GM12878 (cell line): ENCODE measurements at regions not wholly inside any gene's neighbourhood (a gene's known extent, or its start where the extent isn't known, plus 50 kb on each side); places are given as distances from the start of the nearest gene placed in this dataset.

Source experiments
- ATAC-seq: fragments of 200-7000 bp; cut with Tn5 transposase; 3 replicates; pipeline ENCODE4 v1.9.1; 2020; ENCODE audit warnings: mild to moderate bottlenecking, moderate library complexity
- BruUV-seq: library from RNA; stranded (reverse); fragments of 400-500 nt; replicated peaks from 2 replicates; lab custom pipeline; 2021; lab: Mats Ljungman, UMichigan
- CTCF ChIA-PET: fragments of 300-600 bp; sonication (Branson Sonifier 250); formaldehyde crosslinking; extraction: SDS; loops from one replicate; lab custom pipeline; 2021; ENCODE audit warnings: inconsistent platforms; lab: Yijun Ruan, JAX
- POLR2A ChIA-PET: fragments of 350-600 bp; formaldehyde crosslinking; extraction: SDS; loops from one replicate; lab custom pipeline; 2021; ENCODE audit warnings: inconsistent platforms; lab: Charles Lee
- RAD21 ChIA-PET: fragments of 300-600 bp; sonication (Branson Sonifier 250); formaldehyde crosslinking; loops from one replicate; lab custom pipeline; 2023; ENCODE audit warnings: antibody characterized with exemption; ENCODE audit not compliant: unreplicated experiment; lab: Charles Lee
- SMC1A ChIA-PET: fragments of 300-600 bp; sonication (Branson Sonifier 250); formaldehyde crosslinking; loops from one replicate; lab custom pipeline; 2023; ENCODE audit not compliant: unreplicated experiment, uncharacterized antibody; lab: Charles Lee
- DNase-seq: peaks from one replicate; pipeline ENCODE4 v3.0.0-alpha.2; 2011; ENCODE audit warnings: low read depth, low spot score
- FAIRE-seq: peaks from 3 replicates; lab custom pipeline; 2011; peaks lifted over from hg19 to GRCh38; lab: Jason Lieb, UNC
- H2AFZ ChIP-seq: 2 replicates; pipeline ENCODE4 v1.6.0; 2011; ENCODE audit warnings: low read depth, low read length, control low read depth; ENCODE audit not compliant: control insufficient read depth
- H3K27ac ChIP-seq: 2 replicates; pipeline ENCODE4 v1.5.1; 2011; ENCODE audit warnings: control low read depth; ENCODE audit not compliant: control insufficient read depth, insufficient read depth
- H3K27me3 ChIP-seq, 2 experiments: replicated peaks in 1 of 2; 2 replicates each; pipeline versions ENCODE4 v1.6.0 to v1.6.1; 2011; ENCODE audit warnings: low read length in 1 of 2; ENCODE audit not compliant: control insufficient read depth in 2 of 2, insufficient read depth in 2 of 2
- H3K36me3 ChIP-seq, 2 experiments: 2 replicates each; pipeline ENCODE4 v1.5.1; 2011; ENCODE audit warnings: low read length in 1 of 2; ENCODE audit not compliant: control insufficient read depth in 2 of 2, insufficient read depth in 2 of 2
- H3K4me1 ChIP-seq: 2 replicates; pipeline ENCODE4 v1.6.1; 2011; ENCODE audit warnings: mild to moderate bottlenecking, low read length, moderate library complexity, mixed read lengths; ENCODE audit not compliant: control insufficient read depth, insufficient read depth
- H3K4me2 ChIP-seq: 2 replicates; pipeline ENCODE4 v1.6.0; 2011; ENCODE audit warnings: control low read depth; ENCODE audit not compliant: control insufficient read depth, insufficient read depth
- H3K4me3 ChIP-seq: fragments of 200-600 bp; sonication (generic); 2 replicates; pipeline ENCODE4 v1.5.1; 2016
- H3K79me2 ChIP-seq: 2 replicates; pipeline ENCODE4 v1.6.0; 2011; ENCODE audit warnings: low read length; ENCODE audit not compliant: control insufficient read depth, insufficient read depth
- H3K9ac ChIP-seq: 2 replicates; pipeline ENCODE4 v1.8.0; 2011; ENCODE audit warnings: low read length, control low read depth, mixed read lengths; ENCODE audit not compliant: control insufficient read depth, insufficient read depth
- H3K9me3 ChIP-seq: replicated peaks from 3 replicates; pipeline ENCODE4 v1.5.1; 2011; ENCODE audit warnings: mild to moderate bottlenecking, low read length; ENCODE audit not compliant: control insufficient read depth, insufficient read depth
- H4K20me1 ChIP-seq: 2 replicates; pipeline ENCODE4 v1.6.0; 2011; ENCODE audit not compliant: control insufficient read depth, insufficient read depth
- DPF2 ChIP-seq: fragments of 450-650 bp; IDR thresholded peaks from 2 replicates; pipeline ENCODE4 v1.6.1; 2017; ENCODE audit warnings: mild to moderate bottlenecking
- GATAD2B ChIP-seq: fragments of 450-650 bp; conservative IDR thresholded peaks from 2 replicates; pipeline ENCODE4 v1.6.1; 2017; ENCODE audit warnings: low read depth, mild to moderate bottlenecking, moderate library complexity
- NRF1 ChIP-seq: conservative IDR thresholded peaks from 2 replicates; pipeline ENCODE4 v1.6.1; 2011; ENCODE audit warnings: mild to moderate bottlenecking, low read depth, low read length, improper control_type of control experiment
- PRDM15 ChIP-seq: fragments of 450-650 bp; formaldehyde crosslinking; IDR thresholded peaks from 2 replicates; pipeline ENCODE4 v1.4.0; 2020; ENCODE audit warnings: mild to moderate bottlenecking, moderate library complexity
- SMC3 ChIP-seq: IDR thresholded peaks from 2 replicates; pipeline ENCODE4 v1.6.1; 2011; ENCODE audit warnings: low read length, improper control_type of control experiment, borderline replicate concordance
- USF2 ChIP-seq: IDR thresholded peaks from 2 replicates; pipeline ENCODE4 v1.6.1; 2011; ENCODE audit warnings: low read depth, low read length, improper control_type of control experiment, borderline replicate concordance
- ZNF24 ChIP-seq: fragments of 450-650 bp; IDR thresholded peaks from 2 replicates; pipeline ENCODE4 v1.6.1; 2017; ENCODE audit warnings: antibody characterized with exemption, mild to moderate bottlenecking
- WGBS: methylation state at CpG from one replicate; pipeline ENCODE4 v1.1.6; 2016; ENCODE audit warnings: low lambda C conversion rate; ENCODE audit not compliant: insufficient replicate concordance, insufficient coverage; ENCODE audit errors: missing lambda C conversion rate; 5-methylcytosine and 5-hydroxymethylcytosine counted together
- in situ Hi-C: fragments of 300-500 bp; cut with MboI; formaldehyde crosslinking; loops from 9 replicates; pipeline ENCODE4 v1.14.3; 2018; ENCODE audit warnings: mixed read lengths
- intact Hi-C: fragments of 100-400 bp; cut with micrococcal nuclease; formaldehyde crosslinking; loops from one replicate; pipeline ENCODE4 v1.14.2; 2022; ENCODE audit not compliant: unreplicated experiment
- TF ChIP-seq, protein P1 (sequence below): fragments of 450-650 bp; IDR thresholded peaks from 2 replicates; pipeline ENCODE4 v1.6.1; 2017; ENCODE audit warnings: mild to moderate bottlenecking, moderate library complexity

- no peak for FAIRE-seq
- H3K27me3 ChIP-seq: no peaks in the 10 kb centered on the region
- in situ Hi-C loops: no loop called here
- H3K4me3 ChIP-seq: no peak overlapping the region
- H3K9me3 ChIP-seq: no peaks in the 10 kb centered on the region
- POLR2A ChIA-PET: no interaction called here
- no peaks in the 10 kb centered on the region for H3K36me3 ChIP-seq
- no peak for DNase-seq
- no peak overlapping the region for H3K27ac ChIP-seq
- no peak overlapping the region for H2AFZ ChIP-seq
- TF ChIP-seq ZNF24: no peak
- TF ChIP-seq, protein P1, sequence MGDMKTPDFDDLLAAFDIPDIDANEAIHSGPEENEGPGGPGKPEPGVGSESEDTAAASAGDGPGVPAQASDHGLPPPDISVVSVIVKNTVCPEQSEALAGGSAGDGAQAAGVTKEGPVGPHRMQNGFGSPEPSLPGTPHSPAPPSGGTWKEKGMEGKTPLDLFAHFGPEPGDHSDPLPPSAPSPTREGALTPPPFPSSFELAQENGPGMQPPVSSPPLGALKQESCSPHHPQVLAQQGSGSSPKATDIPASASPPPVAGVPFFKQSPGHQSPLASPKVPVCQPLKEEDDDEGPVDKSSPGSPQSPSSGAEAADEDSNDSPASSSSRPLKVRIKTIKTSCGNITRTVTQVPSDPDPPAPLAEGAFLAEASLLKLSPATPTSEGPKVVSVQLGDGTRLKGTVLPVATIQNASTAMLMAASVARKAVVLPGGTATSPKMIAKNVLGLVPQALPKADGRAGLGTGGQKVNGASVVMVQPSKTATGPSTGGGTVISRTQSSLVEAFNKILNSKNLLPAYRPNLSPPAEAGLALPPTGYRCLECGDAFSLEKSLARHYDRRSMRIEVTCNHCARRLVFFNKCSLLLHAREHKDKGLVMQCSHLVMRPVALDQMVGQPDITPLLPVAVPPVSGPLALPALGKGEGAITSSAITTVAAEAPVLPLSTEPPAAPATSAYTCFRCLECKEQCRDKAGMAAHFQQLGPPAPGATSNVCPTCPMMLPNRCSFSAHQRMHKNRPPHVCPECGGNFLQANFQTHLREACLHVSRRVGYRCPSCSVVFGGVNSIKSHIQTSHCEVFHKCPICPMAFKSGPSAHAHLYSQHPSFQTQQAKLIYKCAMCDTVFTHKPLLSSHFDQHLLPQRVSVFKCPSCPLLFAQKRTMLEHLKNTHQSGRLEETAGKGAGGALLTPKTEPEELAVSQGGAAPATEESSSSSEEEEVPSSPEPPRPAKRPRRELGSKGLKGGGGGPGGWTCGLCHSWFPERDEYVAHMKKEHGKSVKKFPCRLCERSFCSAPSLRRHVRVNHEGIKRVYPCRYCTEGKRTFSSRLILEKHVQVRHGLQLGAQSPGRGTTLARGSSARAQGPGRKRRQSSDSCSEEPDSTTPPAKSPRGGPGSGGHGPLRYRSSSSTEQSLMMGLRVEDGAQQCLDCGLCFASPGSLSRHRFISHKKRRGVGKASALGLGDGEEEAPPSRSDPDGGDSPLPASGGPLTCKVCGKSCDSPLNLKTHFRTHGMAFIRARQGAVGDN: no peak
- no peak for TF ChIP-seq NRF1
- TF ChIP-seq SMC3: no peak
- TF ChIP-seq DPF2: no peak
- TF ChIP-seq USF2: no peak
- TF ChIP-seq GATAD2B: no peak
- no peak for TF ChIP-seq PRDM15 (CRISPR knock-in tag)
- TF ChIP-seq, all 136 proteins: peak for 0
- ChIA-PET CTCF (no interaction called here), RAD21 (no interaction called here), SMC1A (interaction anchor here (0.7 kb wide), 1 partner anchor 340 kb away, joined by 3 read pairs; no protein-coding TSS in a partner anchor)
- H3K4me2 ChIP-seq: no peak overlapping the region
- H3K9ac ChIP-seq: no peak overlapping the region
- no peaks in the 10 kb centered on the region for H4K20me1 ChIP-seq
- intact Hi-C loops: no loop called here
- BruUV-seq: no TSS peak
- WGBS: 42% methylated on average over 4 of the region's 4 CpGs
- no peaks in the 10 kb centered on the region for H3K79me2 ChIP-seq
- ATAC-seq: no peak
- no peaks in the 10 kb centered on the region for H3K4me1 ChIP-seq
These were observed 140.1 kb upstream of the MOCS2 start for GRCh38 chr5:53249529-53250200.
